ENCODE measurements at regions not wholly inside any gene's neighbourhood (a gene's known extent, or its start where the extent isn't known, plus 50 kb on each side); places are given as distances from the start of the nearest gene placed in this dataset.

DNA sequence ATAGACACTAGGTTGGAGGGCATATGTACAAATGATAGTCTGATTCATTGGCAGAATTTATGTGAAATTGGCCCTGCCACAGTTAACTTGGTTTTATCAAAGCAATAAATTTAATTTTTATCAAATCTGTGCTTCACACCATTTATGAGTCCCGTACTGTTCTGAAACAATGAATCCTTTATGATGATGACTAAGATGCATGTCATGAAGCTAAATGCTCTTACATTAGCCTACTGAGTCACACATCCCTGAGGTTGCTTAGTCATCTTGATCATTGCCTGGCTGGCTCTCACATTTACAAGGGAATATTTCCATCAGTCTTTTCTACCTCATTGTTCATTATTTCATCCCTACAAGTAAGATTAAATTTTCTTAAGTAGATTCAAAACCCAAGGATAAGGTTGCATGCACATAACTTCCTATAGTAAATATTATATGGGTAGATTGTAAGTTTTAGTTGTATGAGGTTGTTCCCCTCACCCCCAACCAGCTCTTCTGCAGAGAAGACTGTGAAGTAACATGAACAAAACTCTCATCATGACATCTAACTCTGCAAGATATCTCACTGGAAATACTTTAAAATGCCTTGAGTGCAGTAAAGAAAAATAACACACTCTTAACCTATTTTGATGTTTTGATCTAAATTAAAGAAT, 170.7 kb downstream of the CYB561 start:
- TF ChIP-seq CTCF (conservative IDR thresholded peaks at IDR 0.05; ENCODE audit: low read length) (no peak), EZH2phosphoT487 (IDR thresholded peaks at IDR 0.05; ENCODE audit: borderline replicate concordance) (no peak)
